Activated T-cell treated with anti-CD3 and anti-CD28 coated beads for 24 hours (primary cell): ENCODE measurements at regions not wholly inside any gene's neighbourhood (a gene's known extent, or its start where the extent isn't known, plus 50 kb on each side); places are given as distances from the start of the nearest gene placed in this dataset.

Experiments
- DNase-seq: peaks from one replicate; pipeline ENCODE4 v3.0.0-alpha.2; 2020; ENCODE audit warnings: low read depth

GRCh38 chr3:7913283-7913682, 588.3 kb upstream of the LMCD1 start:
- DNase-seq, result no peak

- DNase-seq, result no peak
These were observed 586.3 kb upstream of the LMCD1 start for GRCh38 chr3:7915356-7915755.

- peak; percentile 18 for DNase-seq
These were observed 584.0 kb upstream of the LMCD1 start for GRCh38 chr3:7917443-7918151.

- DNase-seq, result no peak
These were observed 581.4 kb upstream of the LMCD1 start for GRCh38 chr3:7920211-7920610.

- DNase-seq, result no peak
These were observed 577.4 kb upstream of the LMCD1 start for GRCh38 chr3:7924228-7924627.

- DNase-seq, result no peak
These were observed 574.6 kb upstream of the LMCD1 start for GRCh38 chr3:7927015-7927414.

- no peak for DNase-seq
These were observed 573.8 kb upstream of the LMCD1 start for GRCh38 chr3:7927864-7928263.

- no peak for DNase-seq
These were observed 572.2 kb upstream of the LMCD1 start for GRCh38 chr3:7929319-7929889.

GRCh38 chr3:7934362-7934761, 567.3 kb upstream of the LMCD1 start:
- DNase-seq, result no peak

- no peak for DNase-seq
These were observed 553.7 kb upstream of the LMCD1 start for GRCh38 chr3:7947930-7948329.

GRCh38 chr3:7950890-7951289, 550.7 kb upstream of the LMCD1 start:
- no peak for DNase-seq

- DNase-seq, result no peak
These were observed 548.1 kb upstream of the LMCD1 start for GRCh38 chr3:7953449-7954014.

- DNase-seq, result no peak
These were observed 544.6 kb upstream of the LMCD1 start for GRCh38 chr3:7957024-7957423.

GRCh38 chr3:7959094-7959493, 542.5 kb upstream of the LMCD1 start:
- no peak for DNase-seq

GRCh38 chr3:7960601-7961000, 541.0 kb upstream of the LMCD1 start:
- DNase-seq, result no peak

- DNase-seq, result no peak
These were observed 539.3 kb upstream of the LMCD1 start for GRCh38 chr3:7962301-7962700.

- no peak for DNase-seq
These were observed 536.7 kb upstream of the LMCD1 start for GRCh38 chr3:7964899-7965298.

GRCh38 chr3:7973006-7973405, 528.6 kb upstream of the LMCD1 start:
- DNase-seq, result no peak

- no peak for DNase-seq
These were observed 524.2 kb upstream of the LMCD1 start for GRCh38 chr3:7977245-7978086.

GRCh38 chr3:7978087-7978422, 523.6 kb upstream of the LMCD1 start:
- DNase-seq, result no peak

GRCh38 chr3:7982126-7982525, 519.5 kb upstream of the LMCD1 start:
- DNase-seq, result no peak

- no peak for DNase-seq
These were observed 502.2 kb upstream of the LMCD1 start for GRCh38 chr3:7999384-7999783.

- DNase-seq, result no peak
These were observed 500.3 kb upstream of the LMCD1 start for GRCh38 chr3:8001307-8001706.
